Right kidney (tissue), 1 donor: ENCODE measurements at regions not wholly inside any gene's neighbourhood (a gene's known extent, or its start where the extent isn't known, plus 50 kb on each side); places are given as distances from the start of the nearest gene placed in this dataset.

Experiments used
- DNase-seq: peaks from one replicate; pipeline ENCODE4 v3.0.0-alpha.2; 2016

GRCh38 chrX:39899856-39900776 lies 197.6 kb downstream of the BCOR start:
- no peak for DNase-seq

GRCh38 chrX:39900777-39901170 lies 197.0 kb downstream of the BCOR start:
- DNase-seq = peak; percentile 37

- DNase-seq = no peak
Measured at GRCh38 chrX:39903343-39903742, 194.4 kb downstream of the BCOR start.

- no peak for DNase-seq
Measured at GRCh38 chrX:39903937-39904336, 193.8 kb downstream of the BCOR start.

GRCh38 chrX:39904816-39905537 lies 192.8 kb downstream of the BCOR start:
- DNase-seq = no peak

- peak; percentile 60 for DNase-seq
Measured at GRCh38 chrX:39905538-39905891, 192.2 kb downstream of the BCOR start.

- DNase-seq = no peak
Measured at GRCh38 chrX:39905946-39906345, 191.8 kb downstream of the BCOR start.

- no peak for DNase-seq
Measured at GRCh38 chrX:39907964-39908661, 189.6 kb downstream of the BCOR start.

- no peak for DNase-seq
Measured at GRCh38 chrX:39909996-39910395, 187.8 kb downstream of the BCOR start.

GRCh38 chrX:39910651-39911050 lies 187.1 kb downstream of the BCOR start:
- DNase-seq = no peak

- DNase-seq = no peak
Measured at GRCh38 chrX:39911278-39911897, 186.4 kb downstream of the BCOR start.

GRCh38 chrX:39912126-39912525 lies 185.6 kb downstream of the BCOR start:
- no peak for DNase-seq

GRCh38 chrX:39915081-39915480 lies 182.7 kb downstream of the BCOR start:
- no peak for DNase-seq

- no peak for DNase-seq
Measured at GRCh38 chrX:39915596-39915995, 182.2 kb downstream of the BCOR start.

GRCh38 chrX:39921838-39922237 lies 175.9 kb downstream of the BCOR start:
- DNase-seq = no peak

GRCh38 chrX:39922488-39922887 lies 175.3 kb downstream of the BCOR start:
- no peak for DNase-seq

GRCh38 chrX:39922926-39923325 lies 174.8 kb downstream of the BCOR start:
- no peak for DNase-seq

GRCh38 chrX:39927380-39927779 lies 170.4 kb downstream of the BCOR start:
- DNase-seq = no peak

- DNase-seq = no peak
Measured at GRCh38 chrX:39928704-39929378, 168.9 kb downstream of the BCOR start.

GRCh38 chrX:39929379-39930025 lies 168.3 kb downstream of the BCOR start:
- DNase-seq = no peak

GRCh38 chrX:39930786-39931528 lies 166.8 kb downstream of the BCOR start:
- no peak for DNase-seq
